CD14-positive monocyte (primary cell): ENCODE measurements at regions not wholly inside any gene's neighbourhood (a gene's known extent, or its start where the extent isn't known, plus 50 kb on each side); places are given as distances from the start of the nearest gene placed in this dataset.

ENCODE experiments used
- DNase-seq, 3 donors: peaks; one replicate each; pipeline ENCODE4 v3.0.0-alpha.2; 2011 to 2022
- H2AFZ ChIP-seq: 2 replicates; pipeline ENCODE4 v1.6.0; 2012; ENCODE audit warnings: mild to moderate bottlenecking, low read depth, low read length, inconsistent platforms; ENCODE audit not compliant: insufficient read depth, poor library complexity, severe bottlenecking
- H3K27ac ChIP-seq, 2 donors: 1 replicate in 1 of 2; 2 replicates in 1 of 2; pipeline ENCODE4 v1.5.1; 2012 to 2013; ENCODE audit warnings: low read length in 2 of 2, control low read depth in 1 of 2, inconsistent platforms in 1 of 2, low read depth in 1 of 2, mild to moderate bottlenecking in 1 of 2
- H3K27me3 ChIP-seq, 2 donors: one replicate each; pipeline versions ENCODE4 v1.6.0 to v1.6.1; 2011 to 2013; ENCODE audit warnings: low read length in 2 of 2; ENCODE audit not compliant: control insufficient read depth in 2 of 2, insufficient read depth in 2 of 2
- H3K36me3 ChIP-seq, 2 donors: replicated peaks in 1 of 2; 1 replicate in 1 of 2; 2 replicates in 1 of 2; pipeline versions ENCODE4 v1.5.1 to v1.6.1; 2012 to 2013; ENCODE audit warnings: low read length in 2 of 2, control low read depth in 1 of 2, inconsistent platforms in 1 of 2, mild to moderate bottlenecking in 1 of 2; ENCODE audit not compliant: insufficient read depth in 2 of 2, control insufficient read depth in 1 of 2
- H3K4me1 ChIP-seq, 2 donors: 1 replicate in 1 of 2; 2 replicates in 1 of 2; pipeline versions ENCODE4 v1.5.1 to v1.6.1; 2012 to 2013; ENCODE audit warnings: low read length in 2 of 2, control low read depth in 1 of 2, inconsistent platforms in 1 of 2, mild to moderate bottlenecking in 1 of 2, moderate library complexity in 1 of 2; ENCODE audit not compliant: insufficient read depth in 2 of 2, control insufficient read depth in 1 of 2
- H3K4me2 ChIP-seq: replicated peaks from 2 replicates; pipeline ENCODE3; 2012; ENCODE audit warnings: low read length, moderate library complexity, mild to moderate bottlenecking; ENCODE audit not compliant: poor library complexity, severe bottlenecking; ENCODE audit errors: extremely low read depth
- H3K4me3 ChIP-seq, 3 experiments: fragments of 200-600 bp in 1 of 3; sonication (generic) in 1 of 3; replicated peaks in 1 of 3; 1 replicate in 2 of 3; 2 replicates in 1 of 3; pipeline ENCODE4 v1.5.1; 2011 to 2013; ENCODE audit warnings: low read length in 3 of 3, mild to moderate bottlenecking in 3 of 3, control low read depth in 2 of 3, low read depth in 2 of 3, inconsistent platforms in 1 of 3, moderate library complexity in 1 of 3
- H3K79me2 ChIP-seq: 2 replicates; pipeline ENCODE4 v1.6.0; 2012; ENCODE audit warnings: mild to moderate bottlenecking, control low read depth, inconsistent platforms, low read length, moderate library complexity; ENCODE audit not compliant: insufficient read depth
- H3K9ac ChIP-seq: 2 replicates; pipeline ENCODE4 v1.6.0; 2017; ENCODE audit warnings: low read length, mild to moderate bottlenecking; ENCODE audit not compliant: insufficient read depth, poor library complexity, severe bottlenecking
- H3K9me3 ChIP-seq, 2 donors: replicated peaks in 1 of 2; 1 replicate in 1 of 2; 2 replicates in 1 of 2; pipeline versions ENCODE4 v1.5.1 to v1.6.1; 2012 to 2013; ENCODE audit warnings: low read length in 2 of 2, control low read depth in 1 of 2; ENCODE audit not compliant: control insufficient read depth in 1 of 2, insufficient read depth in 1 of 2
- H4K20me1 ChIP-seq: 2 replicates; pipeline ENCODE4 v1.6.0; 2012; ENCODE audit warnings: mild to moderate bottlenecking, low read length, control low read depth, moderate library complexity; ENCODE audit not compliant: insufficient read depth
- H3K27ac Mint-ChIP-seq, 7 donors: one replicate each; pipeline ENCODE4 v1.8.0; 2020; ENCODE audit warnings: mild to moderate bottlenecking in 7 of 7, mixed read lengths in 7 of 7, moderate library complexity in 6 of 7, inconsistent platforms in 2 of 7
- H3K27me3 Mint-ChIP-seq, 3 donors: one replicate each; pipeline ENCODE4 v1.8.0; 2021 to 2022; ENCODE audit warnings: low read depth in 3 of 3, mild to moderate bottlenecking in 3 of 3, mixed read lengths in 3 of 3, moderate library complexity in 3 of 3, inconsistent platforms in 1 of 3
- H3K36me3 Mint-ChIP-seq, 2 donors: one replicate each; pipeline ENCODE4 v1.8.0; 2020; ENCODE audit warnings: mixed read lengths in 2 of 2, inconsistent platforms in 1 of 2, mild to moderate bottlenecking in 1 of 2
- H3K4me1 Mint-ChIP-seq: one replicate; pipeline ENCODE4 v1.8.0; 2020; ENCODE audit warnings: mild to moderate bottlenecking, mixed read lengths
- H3K4me3 Mint-ChIP-seq, 2 donors: one replicate each; pipeline ENCODE4 v1.8.0; 2020; ENCODE audit warnings: mild to moderate bottlenecking in 2 of 2, mixed read lengths in 2 of 2, moderate library complexity in 1 of 2
- H3K9me3 Mint-ChIP-seq, 7 donors: one replicate each; pipeline ENCODE4 v1.8.0; 2020 to 2022; ENCODE audit warnings: mixed read lengths in 7 of 7, mild to moderate bottlenecking in 6 of 7, moderate library complexity in 6 of 7, inconsistent platforms in 2 of 7
- CTCF ChIP-seq: fragments of 200-600 bp; IDR thresholded peaks from one replicate; pipeline ENCODE4 v1.8.0; 2022; ENCODE audit warnings: antibody characterized with exemption, mild to moderate bottlenecking
- WGBS: methylation state at CpG from one replicate; pipeline ENCODE4 v1.1.5; 2013; ENCODE audit warnings: missing lambda C conversion rate; ENCODE audit not compliant: insufficient coverage; 5-methylcytosine and 5-hydroxymethylcytosine counted together
- intact Hi-C, 2 donors: fragments of 100-400 bp; cut with micrococcal nuclease; formaldehyde crosslinking; loops; one replicate each; pipeline versions ENCODE4 v1.15.0 to v1.15.1; 2023

DNA sequence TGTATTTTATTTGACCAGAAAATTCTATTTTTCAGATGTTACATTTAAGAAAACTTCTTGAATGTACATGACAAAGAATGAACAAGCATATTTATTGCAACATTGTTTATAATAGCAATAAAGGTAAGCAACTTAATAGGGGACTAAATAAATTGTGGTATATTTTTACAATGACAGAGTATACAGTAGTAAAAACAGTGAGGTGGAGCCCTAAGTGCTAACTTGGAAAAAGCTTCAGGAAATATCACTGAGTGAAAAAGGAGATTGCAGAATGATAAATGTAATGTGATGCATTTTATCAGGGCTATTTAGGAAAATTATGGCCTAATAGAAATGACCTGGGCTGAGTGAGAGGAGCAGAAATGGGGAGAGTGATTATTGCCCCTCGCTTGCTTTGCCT, 56.5 kb upstream of the SEMA6A start:
- Mint-ChIP-seq H3K27ac (no peak overlapping the region), H3K36me3 (no peaks in the 10 kb centered on the region), H3K27me3 (peaks cover 0 to 2% (median 0%) of the 10 kb centered on the region in 3 donors), H3K4me1 (peaks cover 6% of the 10 kb centered on the region), H3K9me3 (peaks cover 2 to 15% (median 7%) of the 10 kb centered on the region in 7 donors), H3K4me3 (no peak overlapping the region)
- Histone ChIP-seq H3K36me3 (no peaks in the 10 kb centered on the region), H4K20me1 (no peaks in the 10 kb centered on the region), H3K79me2 (no peaks in the 10 kb centered on the region), H3K27me3 (no peaks in the 10 kb centered on the region), H3K4me2 (no peak overlapping the region), H3K27ac (no peak overlapping the region), H3K4me3 (no peak overlapping the region), H2AFZ (no peak overlapping the region), H3K4me1 (peaks cover 0 to 4% of the 10 kb centered on the region in 2 donors), H3K9me3 (peaks cover 0 to 9% of the 10 kb centered on the region in 2 donors), H3K9ac (no peak overlapping the region)
- intact Hi-C loops = no loop called here
- no CpG with 5 or more reads among the region's 1 CpG for WGBS
- TF ChIP-seq CTCF = no peak
- DNase-seq = no peak

- H3K9me3 Mint-ChIP-seq = peaks cover 0 to 4% (median under 1%) of the 10 kb centered on the region in 7 donors
Measured at GRCh38 chr5:116629168-116629567, 54.5 kb upstream of the SEMA6A start.

More at GRCh38 chr5:116629168-116629567, 54.5 kb upstream of the SEMA6A start:
- peaks cover 0 to 4% of the 10 kb centered on the region in 2 donors for H3K4me1 ChIP-seq
- Mint-ChIP-seq H3K4me1 (peaks cover 8% of the 10 kb centered on the region), H3K36me3 (no peaks in the 10 kb centered on the region), H3K27ac (no peak overlapping the region), H3K27me3 (no peaks in the 10 kb centered on the region), H3K4me3 (no peak overlapping the region)
- no peak overlapping the region for H3K4me3 ChIP-seq
- no peak overlapping the region for H2AFZ ChIP-seq
- no peak overlapping the region for H3K27ac ChIP-seq
- H3K27me3 ChIP-seq = no peaks in the 10 kb centered on the region
- H3K9ac ChIP-seq = no peak overlapping the region
- no peaks in the 10 kb centered on the region for H3K36me3 ChIP-seq
- no peak for DNase-seq
- H3K9me3 ChIP-seq = no peaks in the 10 kb centered on the region
- intact Hi-C loops = no loop called here
- WGBS = no CpG with 5 or more reads among the region's 2 CpGs
- no peak overlapping the region for H3K4me2 ChIP-seq
- H3K79me2 ChIP-seq = no peaks in the 10 kb centered on the region
- H4K20me1 ChIP-seq = no peaks in the 10 kb centered on the region
- no peak for TF ChIP-seq CTCF
